ENCODE measurements at regions not wholly inside any gene's neighbourhood (a gene's known extent, or its start where the extent isn't known, plus 50 kb on each side); places are given as distances from the start of the nearest gene placed in this dataset.
"Not testable (repeated sequence)": the region's sequence is repeated elsewhere in the genome, so short reads cannot be mapped to it uniquely, and the experiment has no call there.

- Histone ChIP-seq H3K27me3 (ENCODE audit: control insufficient read depth in 3 of 3, insufficient read depth in 3 of 3, low read length in 3 of 3) (no peaks in the 10 kb centered on the region), H3K4me1 (ENCODE audit: control insufficient read depth in 3 of 3, insufficient read depth in 2 of 3, low read depth in 1 of 3, low read length in 2 of 3) (no peaks in the 10 kb centered on the region), H3K4me3 (ENCODE audit: low read depth in 1 of 3, low read length in 3 of 3) (no peak overlapping the region), H3K9me3 (ENCODE audit: control insufficient read depth in 2 of 2, insufficient read depth in 1 of 2, low read depth in 1 of 2, low read length in 1 of 2) (no peaks in the 10 kb centered on the region), H3K27ac (ENCODE audit: low read depth in 1 of 3, low read length in 2 of 3) (no peak overlapping the region), H3K36me3 (ENCODE audit: control insufficient read depth in 3 of 3, insufficient read depth in 2 of 3, low read depth in 1 of 3, low read length in 3 of 3) (no peaks in the 10 kb centered on the region)
- WGBS, 3 donors, result 64 to 75% (median 72%) methylated on average over 6 of the region's 6 CpGs
- no peak for DNase-seq
- no peak for FAIRE-seq
Measured at GRCh38 chr16:6694636-6695035, 638.0 kb upstream of the RBFOX1 start.

- not testable (repeated sequence) for DNase-seq; H3K4me1 ChIP-seq (ENCODE audit: control insufficient read depth in 3 of 3, insufficient read depth in 2 of 3, low read depth in 1 of 3, low read length in 2 of 3); H3K4me3 ChIP-seq (ENCODE audit: low read depth in 1 of 3, low read length in 3 of 3); H3K27ac ChIP-seq (ENCODE audit: low read depth in 1 of 3, low read length in 2 of 3); H3K36me3 ChIP-seq (ENCODE audit: control insufficient read depth in 3 of 3, insufficient read depth in 2 of 3, low read depth in 1 of 3, low read length in 3 of 3); FAIRE-seq; H3K9me3 ChIP-seq (ENCODE audit: control insufficient read depth in 2 of 2, insufficient read depth in 1 of 2, low read depth in 1 of 2, low read length in 1 of 2); H3K27me3 ChIP-seq (ENCODE audit: control insufficient read depth in 3 of 3, insufficient read depth in 3 of 3, low read length in 3 of 3)
- 85 to 91% (median 89%) methylated on average over 2 of the region's 2 CpGs for WGBS, 3 donors
Measured at GRCh38 chr16:6693418-6693817, 639.2 kb upstream of the RBFOX1 start.

- FAIRE-seq, result no peak
Measured at GRCh38 chr16:6692874-6693273, 639.8 kb upstream of the RBFOX1 start.

GRCh38 chr16:6690741-6691140, 641.9 kb upstream of the RBFOX1 start:
- no peaks in the 10 kb centered on the region for H3K27me3 ChIP-seq (ENCODE audit: control insufficient read depth in 3 of 3, insufficient read depth in 3 of 3, low read length in 3 of 3)
- H3K4me1 ChIP-seq (ENCODE audit: control insufficient read depth in 3 of 3, insufficient read depth in 2 of 3, low read depth in 1 of 3, low read length in 2 of 3), result no peaks in the 10 kb centered on the region
- no peak for FAIRE-seq
- H3K9me3 ChIP-seq (ENCODE audit: control insufficient read depth in 2 of 2, insufficient read depth in 1 of 2, low read depth in 1 of 2, low read length in 1 of 2), result no peaks in the 10 kb centered on the region
- no peak overlapping the region for H3K27ac ChIP-seq (ENCODE audit: low read depth in 1 of 3, low read length in 2 of 3)
- DNase-seq, result no peak
- 80 to 85% (median 82%) methylated on average over 4 of the region's 4 CpGs for WGBS, 3 donors
- no peak overlapping the region for H3K4me3 ChIP-seq (ENCODE audit: low read depth in 1 of 3, low read length in 3 of 3)
- no peaks in the 10 kb centered on the region for H3K36me3 ChIP-seq (ENCODE audit: control insufficient read depth in 3 of 3, insufficient read depth in 2 of 3, low read depth in 1 of 3, low read length in 3 of 3)

More at GRCh38 chr16:6692874-6693273, 639.8 kb upstream of the RBFOX1 start:
- 95 to 97% (median 96%) methylated on average over 5 of the region's 5 CpGs for WGBS, 3 donors
- Histone ChIP-seq H3K27me3 (ENCODE audit: control insufficient read depth in 3 of 3, insufficient read depth in 3 of 3, low read length in 3 of 3) (no peaks in the 10 kb centered on the region), H3K4me3 (ENCODE audit: low read depth in 1 of 3, low read length in 3 of 3) (no peak overlapping the region), H3K36me3 (ENCODE audit: control insufficient read depth in 3 of 3, insufficient read depth in 2 of 3, low read depth in 1 of 3, low read length in 3 of 3) (no peaks in the 10 kb centered on the region), H3K9me3 (ENCODE audit: control insufficient read depth in 2 of 2, insufficient read depth in 1 of 2, low read depth in 1 of 2, low read length in 1 of 2) (no peaks in the 10 kb centered on the region), H3K4me1 (ENCODE audit: control insufficient read depth in 3 of 3, insufficient read depth in 2 of 3, low read depth in 1 of 3, low read length in 2 of 3) (no peaks in the 10 kb centered on the region), H3K27ac (ENCODE audit: low read depth in 1 of 3, low read length in 2 of 3) (no peak overlapping the region)
- no peak for DNase-seq

GRCh38 chr16:6689643-6690042, 643.0 kb upstream of the RBFOX1 start:
- no peaks in the 10 kb centered on the region for H3K4me1 ChIP-seq (ENCODE audit: control insufficient read depth in 3 of 3, insufficient read depth in 2 of 3, low read depth in 1 of 3, low read length in 2 of 3)
- no peak overlapping the region for H3K4me3 ChIP-seq (ENCODE audit: low read depth in 1 of 3, low read length in 3 of 3)
- H3K27me3 ChIP-seq (ENCODE audit: control insufficient read depth in 3 of 3, insufficient read depth in 3 of 3, low read length in 3 of 3), result no peaks in the 10 kb centered on the region
- no peaks in the 10 kb centered on the region for H3K36me3 ChIP-seq (ENCODE audit: control insufficient read depth in 3 of 3, insufficient read depth in 2 of 3, low read depth in 1 of 3, low read length in 3 of 3)
- H3K27ac ChIP-seq (ENCODE audit: low read depth in 1 of 3, low read length in 2 of 3), result no peak overlapping the region
- FAIRE-seq (no peak), DNase-seq (no peak)
- WGBS, 3 donors, result 24 to 51% (median 48%) methylated on average over 5 of the region's 5 CpGs
- no peaks in the 10 kb centered on the region for H3K9me3 ChIP-seq (ENCODE audit: control insufficient read depth in 2 of 2, insufficient read depth in 1 of 2, low read depth in 1 of 2, low read length in 1 of 2)

- Histone ChIP-seq H3K4me3 (ENCODE audit: low read depth in 1 of 3, low read length in 3 of 3) (no peak overlapping the region), H3K27me3 (ENCODE audit: control insufficient read depth in 3 of 3, insufficient read depth in 3 of 3, low read length in 3 of 3) (no peaks in the 10 kb centered on the region), H3K27ac (ENCODE audit: low read depth in 1 of 3, low read length in 2 of 3) (no peak overlapping the region), H3K4me1 (ENCODE audit: control insufficient read depth in 3 of 3, insufficient read depth in 2 of 3, low read depth in 1 of 3, low read length in 2 of 3) (no peaks in the 10 kb centered on the region), H3K9me3 (ENCODE audit: control insufficient read depth in 2 of 2, insufficient read depth in 1 of 2, low read depth in 1 of 2, low read length in 1 of 2) (no peaks in the 10 kb centered on the region), H3K36me3 (ENCODE audit: control insufficient read depth in 3 of 3, insufficient read depth in 2 of 3, low read depth in 1 of 3, low read length in 3 of 3) (no peaks in the 10 kb centered on the region)
- no peak for DNase-seq
- FAIRE-seq, result no peak
- WGBS, 3 donors, result 89 to 95% (median 92%) methylated on average over 3 of the region's 3 CpGs
Measured at GRCh38 chr16:6687593-6687992, 645.1 kb upstream of the RBFOX1 start.

- no peak for FAIRE-seq
- H3K4me1 ChIP-seq (ENCODE audit: control insufficient read depth in 3 of 3, insufficient read depth in 2 of 3, low read depth in 1 of 3, low read length in 2 of 3), result no peaks in the 10 kb centered on the region
- 9 to 14% (median 13%) methylated on average over 7 of the region's 7 CpGs for WGBS, 3 donors
- peak; percentile 24 to 25 for DNase-seq
- H3K4me3 ChIP-seq (ENCODE audit: low read depth in 1 of 3, low read length in 3 of 3), result no peak overlapping the region
- no peaks in the 10 kb centered on the region for H3K27me3 ChIP-seq (ENCODE audit: control insufficient read depth in 3 of 3, insufficient read depth in 3 of 3, low read length in 3 of 3)
- H3K9me3 ChIP-seq (ENCODE audit: control insufficient read depth in 2 of 2, insufficient read depth in 1 of 2, low read depth in 1 of 2, low read length in 1 of 2), result no peaks in the 10 kb centered on the region
- H3K36me3 ChIP-seq (ENCODE audit: control insufficient read depth in 3 of 3, insufficient read depth in 2 of 3, low read depth in 1 of 3, low read length in 3 of 3), result no peaks in the 10 kb centered on the region
- no peak overlapping the region for H3K27ac ChIP-seq (ENCODE audit: low read depth in 1 of 3, low read length in 2 of 3)
Measured at GRCh38 chr16:6684076-6684673, 648.5 kb upstream of the RBFOX1 start.

- FAIRE-seq, result no peak
- H3K36me3 ChIP-seq (ENCODE audit: control insufficient read depth in 3 of 3, insufficient read depth in 2 of 3, low read depth in 1 of 3, low read length in 3 of 3), result no peaks in the 10 kb centered on the region
- no peak overlapping the region for H3K27ac ChIP-seq (ENCODE audit: low read depth in 1 of 3, low read length in 2 of 3)
- no peaks in the 10 kb centered on the region for H3K4me1 ChIP-seq (ENCODE audit: control insufficient read depth in 3 of 3, insufficient read depth in 2 of 3, low read depth in 1 of 3, low read length in 2 of 3)
- H3K4me3 ChIP-seq (ENCODE audit: low read depth in 1 of 3, low read length in 3 of 3), result no peak overlapping the region
- peak; percentile 26 to 38 for DNase-seq
- WGBS, 3 donors, result 47 to 53% (median 47%) methylated on average over 19 of the region's 19 CpGs
- no peaks in the 10 kb centered on the region for H3K9me3 ChIP-seq (ENCODE audit: control insufficient read depth in 2 of 2, insufficient read depth in 1 of 2, low read depth in 1 of 2, low read length in 1 of 2)
- H3K27me3 ChIP-seq (ENCODE audit: control insufficient read depth in 3 of 3, insufficient read depth in 3 of 3, low read length in 3 of 3), result no peaks in the 10 kb centered on the region
Measured at GRCh38 chr16:6682142-6682811, 650.4 kb upstream of the RBFOX1 start.

- FAIRE-seq, result no peak
- 30 to 57% (median 55%) methylated on average over 3 of the region's 3 CpGs for WGBS, 3 donors
- DNase-seq, result no peak
- no peak overlapping the region for H3K4me3 ChIP-seq (ENCODE audit: low read depth in 1 of 3, low read length in 3 of 3)
- no peak overlapping the region for H3K27ac ChIP-seq (ENCODE audit: low read depth in 1 of 3, low read length in 2 of 3)
- no peaks in the 10 kb centered on the region for H3K27me3 ChIP-seq (ENCODE audit: control insufficient read depth in 3 of 3, insufficient read depth in 3 of 3, low read length in 3 of 3)
- no peaks in the 10 kb centered on the region for H3K36me3 ChIP-seq (ENCODE audit: control insufficient read depth in 3 of 3, insufficient read depth in 2 of 3, low read depth in 1 of 3, low read length in 3 of 3)
- no peaks in the 10 kb centered on the region for H3K9me3 ChIP-seq (ENCODE audit: control insufficient read depth in 2 of 2, insufficient read depth in 1 of 2, low read depth in 1 of 2, low read length in 1 of 2)
- H3K4me1 ChIP-seq (ENCODE audit: control insufficient read depth in 3 of 3, insufficient read depth in 2 of 3, low read depth in 1 of 3, low read length in 2 of 3), result no peaks in the 10 kb centered on the region
Measured at GRCh38 chr16:6678586-6678985, 654.1 kb upstream of the RBFOX1 start.

Measured in small intestine (tissue), 7 donors.